Epithelial cell of esophagus (primary cell): ENCODE measurements at regions not wholly inside any gene's neighbourhood (a gene's known extent, or its start where the extent isn't known, plus 50 kb on each side); places are given as distances from the start of the nearest gene placed in this dataset.

ENCODE experiments used
- DNase-seq: peaks from one replicate; pipeline ENCODE4 v3.0.0; 2010; ENCODE audit warnings: low read depth
- H3K4me3 ChIP-seq: 2 replicates; pipeline ENCODE4 v1.5.1; 2011; ENCODE audit warnings: mild to moderate bottlenecking, low read length, control low read depth
- TF ChIP-seq, protein P1 (sequence below): IDR thresholded peaks from 2 replicates; pipeline ENCODE4 v1.5.1; 2011; ENCODE audit warnings: low read depth, mild to moderate bottlenecking, low read length, control low read depth, inconsistent platforms; ENCODE audit not compliant: insufficient read depth; ENCODE audit errors: missing control alignments

DNA sequence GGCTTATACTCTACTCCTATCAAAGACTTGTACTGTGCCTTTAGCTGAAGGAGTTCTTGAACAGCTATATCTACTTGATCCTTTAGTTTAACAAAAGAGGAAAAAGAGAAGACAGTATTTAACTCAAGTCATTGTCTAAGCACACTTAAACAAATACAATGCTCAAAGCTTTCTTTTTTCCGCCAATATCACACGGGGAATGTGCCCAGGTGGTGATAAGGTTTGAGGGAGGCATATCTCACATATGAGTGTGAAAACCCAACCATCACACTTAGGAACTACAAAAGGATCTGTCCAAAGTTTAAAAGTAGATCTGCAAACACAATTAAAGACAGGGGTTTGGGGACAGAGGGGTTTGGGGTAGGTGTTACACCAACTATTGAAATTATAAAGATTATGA is 59.0 kb upstream of the SLC30A10 start:
- no peak overlapping the region for H3K4me3 ChIP-seq
- TF ChIP-seq, protein P1, sequence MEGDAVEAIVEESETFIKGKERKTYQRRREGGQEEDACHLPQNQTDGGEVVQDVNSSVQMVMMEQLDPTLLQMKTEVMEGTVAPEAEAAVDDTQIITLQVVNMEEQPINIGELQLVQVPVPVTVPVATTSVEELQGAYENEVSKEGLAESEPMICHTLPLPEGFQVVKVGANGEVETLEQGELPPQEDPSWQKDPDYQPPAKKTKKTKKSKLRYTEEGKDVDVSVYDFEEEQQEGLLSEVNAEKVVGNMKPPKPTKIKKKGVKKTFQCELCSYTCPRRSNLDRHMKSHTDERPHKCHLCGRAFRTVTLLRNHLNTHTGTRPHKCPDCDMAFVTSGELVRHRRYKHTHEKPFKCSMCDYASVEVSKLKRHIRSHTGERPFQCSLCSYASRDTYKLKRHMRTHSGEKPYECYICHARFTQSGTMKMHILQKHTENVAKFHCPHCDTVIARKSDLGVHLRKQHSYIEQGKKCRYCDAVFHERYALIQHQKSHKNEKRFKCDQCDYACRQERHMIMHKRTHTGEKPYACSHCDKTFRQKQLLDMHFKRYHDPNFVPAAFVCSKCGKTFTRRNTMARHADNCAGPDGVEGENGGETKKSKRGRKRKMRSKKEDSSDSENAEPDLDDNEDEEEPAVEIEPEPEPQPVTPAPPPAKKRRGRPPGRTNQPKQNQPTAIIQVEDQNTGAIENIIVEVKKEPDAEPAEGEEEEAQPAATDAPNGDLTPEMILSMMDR = no peak
- DNase-seq = no peak

DNA sequence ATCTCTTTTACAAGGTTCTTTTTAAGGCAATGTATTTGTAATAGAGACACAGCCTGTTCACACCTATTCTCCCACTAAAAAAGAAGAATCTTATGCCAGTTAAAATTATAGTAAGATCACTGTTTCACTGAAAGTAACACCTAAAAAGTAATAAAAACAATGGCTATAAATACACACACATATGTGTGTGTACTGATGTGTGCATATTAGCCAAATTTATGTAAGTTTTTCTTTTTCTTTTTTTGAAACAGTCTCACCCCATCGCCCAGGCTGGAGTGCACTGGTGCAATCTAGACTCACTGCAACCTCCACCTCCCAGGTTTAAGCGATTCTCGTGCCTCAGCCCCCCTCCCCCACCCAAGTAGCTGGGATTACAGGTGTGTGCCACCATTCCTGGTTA is 56.8 kb upstream of the SLC30A10 start:
- TF ChIP-seq, protein P1 = no peak
- no peak for DNase-seq
- no peak overlapping the region for H3K4me3 ChIP-seq
